HG03108 (cell line): ENCODE measurements at regions not wholly inside any gene's neighbourhood (a gene's known extent, or its start where the extent isn't known, plus 50 kb on each side); places are given as distances from the start of the nearest gene placed in this dataset.

Experiments used
- ATAC-seq: cut with Tn5 transposase; IDR thresholded peaks from one replicate; pipeline ENCODE4 v1.9.1; 2021; ENCODE audit warnings: moderate library complexity; ENCODE audit not compliant: unreplicated experiment

DNA sequence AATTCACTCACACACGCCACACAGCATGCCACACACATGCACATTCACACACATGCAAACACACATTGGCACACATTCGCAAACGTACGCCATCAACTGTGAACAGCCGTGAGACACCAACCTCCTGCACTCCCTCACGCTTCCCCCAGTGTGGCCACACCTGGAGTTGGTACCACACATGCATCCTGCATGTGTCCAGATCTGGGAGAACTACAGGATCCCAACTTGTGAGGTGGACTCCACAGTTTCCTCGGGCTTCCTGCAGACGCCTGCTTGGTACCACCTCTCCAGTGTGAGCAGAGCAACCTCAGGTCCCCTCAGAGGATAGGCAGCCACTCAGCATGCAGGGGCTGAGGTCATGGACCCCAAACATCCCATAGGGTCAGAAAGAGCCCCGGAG is 239.0 kb downstream of the EIPR1 start:
- ATAC-seq, result no peak

DNA sequence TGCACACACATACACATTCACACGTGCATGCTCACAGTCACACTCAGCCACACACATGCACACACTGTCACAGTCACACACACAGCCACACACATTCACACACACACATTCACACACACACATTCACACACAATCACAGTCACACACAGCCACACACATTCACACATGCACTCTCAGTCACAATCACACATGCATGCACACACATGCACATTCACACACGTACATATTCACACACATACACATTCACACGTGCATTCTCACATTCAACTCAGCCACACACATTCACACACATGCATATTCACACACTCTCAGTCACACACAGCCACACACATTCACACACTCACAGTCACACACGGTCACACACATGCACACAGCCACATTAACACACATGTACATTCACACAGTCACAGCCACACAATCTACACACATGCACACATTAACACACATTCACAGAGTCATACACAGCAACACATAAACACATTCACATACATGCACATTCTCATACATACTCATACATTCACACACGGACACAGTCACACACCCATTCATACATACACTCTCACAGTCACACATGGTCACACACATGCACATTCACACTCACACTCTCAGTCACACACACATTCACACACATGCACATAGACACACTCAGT is 239.8 kb downstream of the EIPR1 start:
- no peak for ATAC-seq

DNA sequence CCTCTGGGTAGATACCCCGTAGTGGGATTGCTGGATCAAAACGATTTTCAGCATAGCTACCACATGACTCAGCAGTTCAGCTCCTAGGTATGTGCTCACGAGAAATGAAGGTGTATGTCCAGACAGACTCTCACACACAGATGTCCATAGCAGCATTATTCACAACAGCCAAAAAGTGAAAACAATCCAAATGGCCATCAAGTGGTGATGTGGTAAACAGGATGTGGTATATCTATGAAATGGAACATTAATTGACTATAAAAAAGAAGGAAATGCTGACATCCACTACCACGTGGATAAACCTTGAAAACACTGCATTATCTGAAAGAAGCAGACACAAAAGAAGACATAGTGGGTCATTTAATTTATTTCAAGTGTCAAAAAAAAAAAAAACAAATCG is 241.9 kb downstream of the EIPR1 start:
- no peak for ATAC-seq

DNA sequence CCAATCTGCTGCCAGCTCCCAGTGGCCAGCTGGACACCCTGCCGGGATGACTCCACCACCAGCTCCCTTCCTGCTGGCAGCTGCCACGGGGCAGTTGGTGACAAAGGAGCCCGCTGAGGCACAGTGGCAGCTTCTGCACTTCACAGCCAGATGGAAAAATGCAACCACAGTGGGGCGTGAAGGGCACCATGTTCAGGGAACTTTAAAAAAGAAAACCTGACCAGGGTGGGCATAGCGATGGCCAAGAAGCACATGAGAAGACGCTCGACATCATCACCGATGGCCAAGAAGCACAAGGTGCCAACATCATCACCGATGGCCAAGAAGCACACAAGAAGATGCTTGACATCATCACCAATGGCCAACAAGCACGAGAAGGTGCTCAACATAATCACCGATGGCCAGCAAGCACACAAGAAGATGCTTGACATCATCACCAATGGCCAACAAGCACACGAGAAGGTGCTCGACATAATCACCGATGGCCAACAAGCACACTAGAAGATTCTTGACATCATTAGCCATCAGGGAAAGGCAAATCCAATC is 243.5 kb downstream of the EIPR1 start:
- ATAC-seq, result no peak

DNA sequence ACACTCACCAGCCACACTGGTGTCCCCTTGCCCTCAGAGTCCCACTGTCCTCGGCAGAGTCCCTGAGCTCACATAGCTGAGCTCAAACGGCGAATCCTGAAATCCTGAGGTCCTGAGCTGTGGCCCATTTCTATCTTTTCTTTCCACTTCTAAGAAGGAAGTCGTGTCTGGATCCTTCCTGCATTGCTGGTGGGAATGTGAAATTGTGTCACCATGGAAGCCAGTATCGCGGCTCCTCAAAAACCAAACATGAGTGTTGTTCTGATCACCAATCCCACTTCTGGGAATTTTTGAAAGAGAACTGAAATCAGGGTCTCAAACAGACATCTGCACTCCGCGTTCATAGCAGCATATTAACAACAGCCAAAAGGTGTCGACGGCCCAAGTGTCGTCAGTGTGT is 244.7 kb downstream of the EIPR1 start:
- ATAC-seq, result no peak

DNA sequence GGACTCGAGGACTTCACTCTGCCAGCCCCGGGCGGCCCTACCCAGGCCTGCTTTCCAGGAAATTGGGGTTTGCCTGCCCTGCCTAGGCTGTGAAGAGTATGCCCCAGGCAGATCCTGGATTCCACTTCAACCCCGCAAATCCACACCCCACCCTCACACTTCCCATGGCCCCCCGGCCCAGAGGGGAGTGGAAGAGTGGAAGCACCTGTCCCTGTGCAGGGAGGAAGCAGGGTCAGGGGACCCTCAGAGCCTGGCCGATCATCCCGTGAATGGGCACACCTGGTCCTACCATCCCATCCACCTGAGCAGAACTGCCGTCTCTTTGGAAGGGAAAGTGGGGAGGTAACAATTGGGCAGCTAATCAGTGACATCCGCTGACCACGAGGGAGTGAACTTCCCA is 245.2 kb downstream of the EIPR1 start:
- no peak for ATAC-seq

DNA sequence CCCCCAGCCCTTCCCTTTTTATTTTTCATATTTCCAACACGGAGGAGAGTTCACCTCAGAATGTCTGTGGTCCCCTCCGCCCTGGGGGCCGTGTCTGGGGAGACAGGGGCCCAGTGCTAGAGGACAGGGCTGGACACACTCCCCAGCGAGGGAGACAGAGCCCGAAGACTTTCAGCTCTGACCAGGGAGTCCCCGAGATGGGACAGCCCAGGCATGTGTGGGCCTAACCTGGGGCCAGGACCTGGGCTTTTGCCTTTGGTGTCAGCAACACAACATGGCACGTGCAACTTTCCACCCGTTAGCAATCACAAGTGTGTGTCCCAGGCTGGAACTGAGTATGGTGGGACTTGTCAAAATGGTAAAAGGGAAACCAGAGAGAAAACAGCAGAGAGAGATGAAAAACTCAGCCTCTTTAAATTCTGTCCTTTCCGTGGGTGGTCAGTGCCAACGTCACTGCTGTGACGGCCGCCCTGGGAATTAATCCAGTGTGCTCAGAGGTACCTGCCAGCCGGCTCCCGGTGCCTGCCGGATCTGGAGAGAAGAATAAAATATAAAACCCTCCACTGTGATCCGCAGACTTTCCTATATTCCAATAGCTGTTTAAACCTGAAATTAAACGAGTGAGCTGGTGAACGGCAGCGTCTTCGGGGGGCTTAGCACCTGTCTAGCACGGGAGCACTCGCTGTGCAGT is 245.8 kb downstream of the EIPR1 start:
- no peak for ATAC-seq

DNA sequence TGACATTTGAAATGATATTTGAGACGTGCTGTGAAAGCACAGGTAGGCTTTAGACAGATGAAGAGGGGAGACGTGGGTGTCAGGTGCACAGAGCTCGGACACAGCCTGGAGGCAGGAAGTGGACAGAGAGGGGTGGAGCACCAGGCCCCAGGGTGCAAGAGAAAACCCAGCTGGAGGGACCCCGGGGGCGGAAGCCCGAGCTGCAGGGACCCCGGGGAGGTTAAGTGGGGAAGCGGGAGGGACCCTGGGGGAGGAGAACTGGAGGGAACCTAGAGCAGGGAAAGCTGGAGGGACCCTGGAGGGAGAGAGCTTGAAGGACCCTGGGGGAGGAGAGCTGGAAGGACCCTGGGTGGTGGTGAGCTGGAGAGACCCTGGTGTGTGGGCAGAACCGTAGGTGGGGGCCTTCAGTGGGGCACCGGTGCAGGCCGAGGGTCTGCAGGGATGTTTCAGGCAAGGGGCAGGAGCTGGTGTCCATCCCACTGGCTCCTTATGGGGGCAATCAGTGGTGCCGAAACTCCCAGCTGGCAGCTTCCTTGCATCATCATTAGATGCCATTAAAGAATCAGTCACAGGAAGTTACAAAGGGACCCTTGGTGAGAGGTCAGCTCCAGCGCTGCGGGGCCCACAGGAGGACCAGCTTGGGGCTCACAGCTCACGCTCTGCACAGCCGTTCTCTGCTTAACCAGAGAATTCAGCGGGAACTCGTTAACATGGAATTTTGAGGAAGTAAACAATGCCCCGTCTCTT is 246.6 kb downstream of the EIPR1 start:
- no peak for ATAC-seq

DNA sequence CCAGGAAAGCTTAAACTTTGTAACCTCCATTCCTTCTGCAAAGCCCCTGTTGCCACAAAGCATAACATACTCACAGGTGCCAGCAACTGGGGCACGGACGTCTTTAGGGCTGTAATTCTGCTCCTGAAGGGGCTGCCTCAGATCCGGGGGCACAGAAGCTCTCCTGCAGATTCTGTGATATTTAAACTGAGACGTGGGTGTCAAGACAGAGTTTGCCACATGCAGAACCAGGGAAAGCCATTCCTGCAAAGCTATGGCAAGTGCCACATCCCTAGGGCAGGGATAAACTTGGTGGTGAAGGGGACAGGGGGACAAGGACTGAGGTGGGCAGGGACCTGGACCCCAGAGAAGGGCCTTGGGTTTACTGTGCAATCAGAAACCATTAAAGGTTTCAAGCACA is 247.2 kb downstream of the EIPR1 start:
- no peak for ATAC-seq

DNA sequence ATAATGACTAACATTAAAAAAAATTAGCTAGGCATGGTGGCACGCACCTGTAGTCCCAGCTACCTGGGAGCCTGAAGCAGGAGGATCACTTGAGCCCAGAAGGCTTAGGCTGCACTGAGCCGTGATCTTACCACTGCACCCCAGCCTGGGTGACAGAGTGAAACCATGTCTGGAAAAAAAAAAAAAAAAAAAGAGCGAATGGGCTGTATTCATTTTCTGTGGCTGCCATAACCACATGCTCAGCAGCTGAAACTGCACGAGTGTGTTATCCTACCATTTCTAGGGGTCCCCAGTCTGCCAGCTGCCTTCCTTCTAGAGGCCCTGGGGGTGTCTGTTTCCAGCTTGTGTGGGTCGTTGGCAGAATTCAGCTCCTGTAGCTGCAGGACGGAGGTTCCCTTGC is 247.8 kb downstream of the EIPR1 start:
- ATAC-seq, result no peak

DNA sequence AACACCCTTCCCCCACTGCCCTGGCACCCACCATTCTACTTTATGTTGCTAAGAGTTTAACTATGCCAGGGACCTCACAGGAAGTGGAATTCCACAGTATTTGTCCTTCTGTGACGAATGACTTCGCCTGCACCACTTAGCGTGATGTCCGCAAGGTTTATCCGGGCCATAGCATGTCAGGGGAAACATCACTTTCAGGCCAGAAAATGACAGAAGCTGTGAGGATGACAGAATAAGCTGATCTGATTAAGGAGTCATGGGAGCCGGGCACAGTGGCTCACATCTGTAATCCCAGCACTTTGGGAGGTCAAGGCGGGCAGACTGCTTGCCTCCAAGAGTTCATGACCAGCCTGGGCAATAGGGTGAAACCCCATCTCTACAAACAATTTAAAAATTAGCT is 248.8 kb downstream of the EIPR1 start:
- ATAC-seq, result no peak

DNA sequence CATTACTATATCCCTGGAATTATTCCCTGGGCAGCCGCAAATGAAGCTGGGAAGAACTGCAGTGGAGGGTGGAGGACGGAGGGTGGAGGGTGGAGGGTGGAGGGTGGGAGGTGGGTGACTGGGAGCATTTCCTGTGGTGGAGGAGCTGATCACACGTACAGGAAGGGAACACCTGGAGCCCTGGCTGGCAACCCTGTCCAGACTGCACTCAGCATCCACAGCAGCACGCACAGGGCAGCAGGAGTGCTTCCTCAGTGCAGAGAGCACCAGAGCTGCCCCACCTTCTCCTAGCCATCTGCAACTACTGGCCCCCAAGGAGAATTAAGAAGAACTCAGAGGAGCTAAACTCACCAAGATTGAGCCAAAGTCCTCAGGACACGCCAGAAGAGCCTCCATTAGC is 249.9 kb downstream of the EIPR1 start:
- ATAC-seq, result no peak

DNA sequence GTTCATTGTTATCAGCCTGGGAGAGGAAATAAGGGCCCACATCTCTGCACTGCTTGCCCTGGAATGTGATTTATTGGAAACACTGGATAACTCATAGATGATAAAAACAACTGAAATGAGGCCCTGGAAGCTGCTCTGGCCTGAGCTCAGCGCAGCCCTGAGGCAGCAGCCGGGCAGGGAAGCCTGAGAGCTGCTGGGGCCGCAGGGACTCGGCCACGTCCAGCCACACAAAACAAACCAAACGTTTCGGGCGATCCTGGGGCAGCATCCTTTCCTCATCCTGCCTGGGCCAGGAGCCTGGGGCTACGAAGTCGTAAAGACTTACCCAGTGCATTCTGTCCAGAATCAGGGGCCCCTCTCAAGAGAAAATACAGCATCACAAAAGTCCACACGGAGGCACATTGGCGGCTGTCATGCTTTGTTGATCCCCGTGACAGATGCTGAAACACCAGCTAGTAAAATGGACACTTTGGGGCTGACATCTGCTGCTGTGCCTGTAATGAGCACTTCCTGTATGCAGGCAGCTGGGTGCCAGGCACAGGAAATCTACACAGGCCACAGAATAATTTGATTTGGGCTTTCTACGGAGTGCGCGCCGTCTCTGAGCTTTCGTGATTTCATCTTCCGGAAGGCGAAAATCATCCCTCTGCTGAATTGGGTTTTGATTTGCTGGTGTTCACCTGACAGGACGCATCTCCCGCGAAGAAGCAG is 250.6 kb downstream of the EIPR1 start:
- ATAC-seq, result no peak

DNA sequence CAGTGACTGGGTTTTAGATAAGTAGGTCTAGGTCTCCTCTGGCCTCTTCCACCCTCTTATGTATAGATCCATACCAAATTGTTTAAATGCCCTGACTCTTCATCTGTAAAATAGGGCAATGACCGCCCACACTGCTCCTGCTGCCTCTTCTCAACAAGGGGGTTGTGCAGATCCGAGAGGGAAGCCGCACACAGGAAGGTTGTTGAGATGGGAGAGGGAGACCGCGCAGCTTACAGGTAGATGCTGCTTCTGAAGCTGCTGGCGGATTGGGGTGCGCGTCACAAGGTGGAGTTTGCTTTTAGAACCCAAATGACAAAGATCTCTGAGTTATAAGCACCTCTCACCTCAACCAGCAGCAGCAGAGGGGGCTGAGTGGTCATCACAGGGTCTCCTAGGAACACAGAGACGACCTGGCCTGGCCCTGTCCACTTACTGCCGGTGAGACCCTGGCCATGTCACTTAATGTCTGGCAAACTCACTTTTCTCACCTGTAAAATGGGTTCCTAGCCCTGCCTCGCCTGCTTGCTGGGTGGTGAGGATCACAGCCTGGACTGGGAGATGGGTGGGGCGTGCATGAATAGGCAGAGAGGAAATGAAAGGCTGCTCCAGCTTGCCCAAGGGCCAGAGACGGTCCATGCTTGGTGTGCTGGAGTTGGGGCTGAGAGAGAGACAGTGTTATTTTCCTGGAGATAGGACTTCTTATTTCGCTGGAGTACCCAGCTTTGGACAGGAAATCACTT is 251.3 kb downstream of the EIPR1 start:
- no peak for ATAC-seq

DNA sequence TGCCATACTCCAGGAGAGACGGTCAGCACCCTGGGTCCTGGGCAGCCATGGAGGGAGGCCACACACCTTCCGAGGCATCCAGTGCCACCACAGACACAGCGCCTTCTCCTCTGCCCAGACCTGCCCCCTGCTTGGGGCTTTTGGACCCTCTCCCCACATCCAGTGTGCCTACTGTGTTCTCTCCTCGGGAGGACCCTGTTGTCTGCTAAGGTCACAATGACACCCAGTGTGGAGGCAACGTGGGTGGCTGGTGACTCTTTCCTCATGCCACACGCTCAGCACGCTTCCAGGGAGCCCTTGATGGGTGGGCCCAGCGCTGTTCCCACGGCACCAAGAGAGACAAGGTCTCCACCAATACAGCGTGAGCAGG is 251.9 kb downstream of the EIPR1 start:
- ATAC-seq, result no peak

DNA sequence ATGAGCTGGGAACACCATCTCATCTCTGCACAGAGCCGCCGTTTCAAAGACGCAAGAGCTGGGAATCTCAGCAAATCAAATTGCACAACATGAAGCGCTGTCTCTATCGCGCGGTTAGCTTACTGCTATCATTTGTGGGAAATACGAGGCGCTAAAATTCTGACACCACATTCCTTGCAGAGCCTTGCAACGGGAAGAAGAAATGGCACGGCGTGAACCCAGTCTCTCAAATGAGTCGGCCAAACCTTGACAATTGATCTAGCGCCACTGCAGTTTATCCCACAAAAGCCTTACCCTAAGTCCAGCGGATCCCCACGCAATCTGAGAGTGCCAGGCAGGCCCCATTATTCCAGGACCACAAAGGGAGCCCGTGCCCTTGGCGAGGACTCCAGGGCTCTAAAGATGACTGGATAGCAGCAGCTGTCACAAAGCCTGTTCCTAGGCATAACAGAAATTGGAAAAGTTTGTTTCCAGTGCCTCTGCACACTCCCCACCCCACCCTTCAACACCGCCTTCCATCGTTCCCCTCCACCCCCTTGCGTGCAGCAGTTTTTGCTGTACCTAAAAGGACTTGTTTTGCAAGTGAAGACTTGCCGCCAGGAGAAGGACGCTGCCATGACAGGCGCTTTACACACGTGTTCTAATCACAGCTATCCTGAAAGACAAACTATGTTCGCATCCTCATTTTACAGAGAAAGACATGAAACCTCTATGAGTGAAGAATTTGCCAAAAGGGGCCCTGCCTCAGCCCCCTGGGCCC is 252.4 kb downstream of the EIPR1 start:
- ATAC-seq, result no peak

DNA sequence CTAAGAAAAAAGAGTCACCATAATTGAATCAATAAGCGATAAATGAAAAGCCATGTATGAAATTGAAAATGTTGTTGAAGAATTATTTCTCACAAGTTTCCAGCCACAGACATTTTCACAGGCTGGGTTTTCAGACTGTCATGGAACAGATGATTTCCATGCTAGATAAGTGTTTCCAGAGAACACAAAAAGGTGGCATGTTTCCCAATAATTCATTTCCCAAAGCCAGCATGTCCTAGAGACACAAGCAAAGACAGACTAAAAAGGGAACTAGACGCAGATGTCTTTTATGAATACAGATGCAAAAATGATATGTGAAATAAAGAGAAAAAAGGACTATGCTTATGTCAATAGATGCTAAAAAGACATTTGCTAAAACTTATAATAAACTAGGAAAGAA is 255.1 kb downstream of the EIPR1 start:
- no peak for ATAC-seq

DNA sequence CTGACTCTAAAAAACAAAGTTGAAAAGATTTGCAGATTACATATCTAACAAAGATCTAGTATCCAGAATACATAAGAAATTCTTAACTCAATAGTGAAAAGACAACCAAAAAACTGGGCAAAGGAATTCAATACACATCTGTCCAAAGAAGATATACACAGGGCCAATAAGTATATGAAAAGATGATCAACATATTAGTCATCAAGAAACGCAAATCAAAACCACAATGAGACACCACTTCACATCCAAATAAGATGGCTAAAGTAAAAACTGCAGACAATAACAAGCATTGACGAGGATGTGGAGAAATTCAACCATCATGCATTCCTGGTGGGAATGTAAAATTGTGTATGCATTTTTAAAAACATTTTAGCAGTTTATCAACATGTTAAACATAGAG is 256.0 kb downstream of the EIPR1 start:
- no peak for ATAC-seq

DNA sequence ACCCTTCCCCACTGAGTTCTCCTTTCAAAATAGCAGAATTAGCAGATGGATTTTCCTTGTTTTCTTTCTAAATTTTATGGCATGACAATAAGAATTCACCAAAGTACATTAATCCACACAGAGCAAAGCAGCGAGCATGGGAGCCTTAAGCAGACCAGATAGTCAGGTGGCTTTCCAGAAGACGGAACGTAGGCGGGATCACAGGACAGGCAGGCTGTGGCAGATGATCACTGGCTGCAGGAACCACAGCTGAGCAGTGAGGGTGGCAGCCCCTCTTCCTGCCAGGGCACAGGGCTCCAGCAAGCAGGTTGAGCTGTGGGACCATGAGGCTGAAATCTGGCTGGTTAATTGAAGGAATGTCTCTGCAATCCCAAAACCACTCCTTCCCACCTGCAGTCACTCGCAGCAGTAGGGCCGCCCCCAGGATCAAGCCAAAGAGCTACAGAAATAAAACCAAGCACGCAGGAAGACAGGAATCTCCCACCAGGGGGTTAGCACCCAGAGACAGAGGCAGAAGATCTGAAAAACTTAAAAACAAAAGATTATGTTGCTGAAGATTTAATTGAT is 259.9 kb downstream of the EIPR1 start:
- no peak for ATAC-seq

DNA sequence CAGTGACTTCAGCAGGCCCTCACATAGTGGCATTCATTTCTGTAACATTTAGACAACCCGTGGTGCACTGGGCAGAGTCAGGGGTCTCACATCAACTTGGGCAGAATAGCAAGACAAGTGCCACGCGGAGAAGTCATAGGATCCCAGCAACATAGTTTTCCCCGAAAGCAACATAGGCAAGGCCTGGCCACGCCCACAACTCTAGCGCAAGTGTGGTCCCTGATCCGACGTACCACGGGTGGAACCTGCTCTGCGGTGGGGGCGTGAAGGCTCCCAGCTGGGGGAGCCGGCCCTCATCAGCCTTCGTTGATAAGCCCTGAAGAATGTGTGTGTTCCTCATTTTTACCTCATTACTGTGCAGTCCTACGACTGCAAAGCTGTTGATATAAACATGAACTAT is 261.2 kb downstream of the EIPR1 start:
- ATAC-seq, result no peak
